Lower leg skin (tissue), 3 donors: ENCODE measurements at regions not wholly inside any gene's neighbourhood (a gene's known extent, or its start where the extent isn't known, plus 50 kb on each side); places are given as distances from the start of the nearest gene placed in this dataset.

ENCODE experiments used
- CTCF ChIP-seq, 3 donors: fragments of 450-650 bp; IDR thresholded peaks; one replicate each; pipeline ENCODE4 v1.5.1; 2016; ENCODE audit warnings: antibody characterized with exemption in 3 of 3, mild to moderate bottlenecking in 3 of 3, moderate library complexity in 2 of 3
- POLR2A ChIP-seq, 2 donors: fragments of 450-650 bp; IDR thresholded peaks; one replicate each; pipeline ENCODE4 v1.6.1; 2016 to 2017; ENCODE audit warnings: antibody characterized with exemption in 2 of 2, mild to moderate bottlenecking in 1 of 2, moderate library complexity in 1 of 2

GRCh38 chr1:96559181-96559580 lies 162.4 kb upstream of the PTBP2 start:
- TF ChIP-seq CTCF (IDR thresholded peaks at IDR 0.05) (no peak), POLR2A (IDR thresholded peaks at IDR 0.05) (no peak)
